T follicular helper cell (primary cell): ENCODE measurements at regions not wholly inside any gene's neighbourhood (a gene's known extent, or its start where the extent isn't known, plus 50 kb on each side); places are given as distances from the start of the nearest gene placed in this dataset.
"Not testable (repeated sequence)": the region's sequence is repeated elsewhere in the genome, so short reads cannot be mapped to it uniquely, and the experiment has no call there.

ENCODE experiments used
- DNase-seq: peaks from one replicate; pipeline ENCODE4 v3.0.0-alpha.2; 2020; ENCODE audit warnings: low read depth

GRCh38 chr5:96319981-96320739 lies 112.9 kb downstream of the PCSK1 start:
- not testable (repeated sequence) for DNase-seq

- no peak for DNase-seq
These were observed 114.4 kb downstream of the PCSK1 start for GRCh38 chr5:96318569-96319110.

DNA sequence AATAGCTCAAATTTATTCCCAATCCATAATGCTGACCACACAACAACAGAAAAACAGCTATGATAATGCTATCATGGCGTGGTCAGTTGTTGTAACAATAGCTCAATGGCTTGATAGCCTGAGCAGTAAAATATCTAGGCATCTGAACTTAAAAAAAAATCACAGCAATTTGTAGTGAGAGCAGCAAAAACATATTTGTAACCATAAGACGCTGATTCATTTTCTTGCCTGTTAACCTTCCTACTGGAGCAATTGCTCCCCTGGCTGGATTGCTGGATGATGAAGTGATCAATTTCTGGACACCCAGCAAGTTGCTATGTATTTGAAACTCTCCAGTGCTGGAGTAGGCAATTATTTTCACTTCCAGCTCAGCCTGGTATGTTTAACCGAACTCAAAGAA lies 115.1 kb downstream of the PCSK1 start:
- DNase-seq: no peak

GRCh38 chr5:96316487-96316886 lies 116.6 kb downstream of the PCSK1 start:
- no peak for DNase-seq

- no peak for DNase-seq
These were observed 117.0 kb downstream of the PCSK1 start for GRCh38 chr5:96316017-96316416.

- DNase-seq: no peak
These were observed 117.6 kb downstream of the PCSK1 start for GRCh38 chr5:96315431-96315830.

DNA sequence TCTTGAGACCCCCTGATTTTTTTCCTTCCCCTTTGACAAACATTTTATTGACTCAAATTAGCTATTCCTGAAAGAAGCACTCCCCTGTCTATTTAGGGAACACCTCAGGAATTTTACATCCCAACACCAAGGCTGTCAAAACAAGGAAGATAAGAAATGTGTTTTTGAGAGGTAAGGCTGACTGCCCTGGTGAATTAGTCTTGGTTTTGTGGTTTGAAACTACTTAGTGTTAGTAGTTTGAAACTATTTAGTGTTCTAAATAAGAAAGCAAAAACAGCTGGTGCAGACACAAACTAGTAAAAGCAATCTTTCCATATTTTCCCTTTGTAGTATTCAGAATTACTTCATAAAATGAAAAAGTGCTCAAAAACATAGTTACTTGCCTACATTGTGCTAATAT lies 120.7 kb downstream of the PCSK1 start:
- DNase-seq: no peak

- DNase-seq: not testable (repeated sequence)
These were observed 126.0 kb downstream of the PCSK1 start for GRCh38 chr5:96307047-96307446.

GRCh38 chr5:96302174-96302738 lies 130.8 kb downstream of the PCSK1 start:
- DNase-seq: no peak

DNA sequence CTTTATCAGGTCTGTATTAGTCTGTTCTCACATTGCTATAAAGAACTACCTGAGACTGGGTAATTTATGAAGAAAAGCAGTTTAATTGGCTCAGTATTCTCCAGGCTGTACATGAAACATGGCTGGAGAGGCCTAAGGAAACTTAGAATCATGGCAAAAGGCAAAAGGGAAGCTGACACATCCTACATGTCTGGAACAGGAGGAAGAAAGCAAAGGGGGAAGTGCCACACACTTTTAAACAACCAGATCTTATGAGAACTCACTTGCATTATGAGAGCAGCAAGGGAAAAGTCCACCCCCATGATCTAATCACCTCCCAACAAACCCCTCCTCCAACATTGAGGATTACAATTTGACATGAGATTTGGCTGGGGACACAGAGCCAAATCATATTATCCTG lies 132.1 kb downstream of the PCSK1 start:
- no peak for DNase-seq

DNA sequence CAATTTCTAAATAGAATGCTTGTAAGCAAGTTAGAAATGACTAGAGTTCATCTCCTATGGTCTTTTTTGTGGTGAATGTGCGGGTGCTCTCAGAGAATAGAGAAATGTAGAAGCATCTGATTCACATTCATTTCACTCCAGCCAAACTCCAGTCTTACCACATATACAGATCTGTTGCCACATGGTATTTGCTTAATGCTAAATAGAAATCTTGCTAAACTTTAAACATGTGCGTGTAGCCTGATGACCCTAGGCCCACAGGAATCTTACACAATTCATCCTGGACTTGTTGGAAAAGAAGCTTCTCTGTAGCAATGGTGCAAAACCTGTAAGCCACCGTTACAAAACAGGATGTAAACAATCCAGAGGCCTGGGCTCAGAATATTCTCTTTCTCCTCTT lies 135.2 kb downstream of the PCSK1 start:
- no peak for DNase-seq

GRCh38 chr5:96297290-96297689 lies 135.8 kb downstream of the PCSK1 start:
- DNase-seq: no peak

- DNase-seq: no peak
These were observed 138.2 kb downstream of the PCSK1 start for GRCh38 chr5:96294884-96295202.

GRCh38 chr5:96293966-96294883 lies 138.8 kb downstream of the PCSK1 start:
- DNase-seq: no peak

DNA sequence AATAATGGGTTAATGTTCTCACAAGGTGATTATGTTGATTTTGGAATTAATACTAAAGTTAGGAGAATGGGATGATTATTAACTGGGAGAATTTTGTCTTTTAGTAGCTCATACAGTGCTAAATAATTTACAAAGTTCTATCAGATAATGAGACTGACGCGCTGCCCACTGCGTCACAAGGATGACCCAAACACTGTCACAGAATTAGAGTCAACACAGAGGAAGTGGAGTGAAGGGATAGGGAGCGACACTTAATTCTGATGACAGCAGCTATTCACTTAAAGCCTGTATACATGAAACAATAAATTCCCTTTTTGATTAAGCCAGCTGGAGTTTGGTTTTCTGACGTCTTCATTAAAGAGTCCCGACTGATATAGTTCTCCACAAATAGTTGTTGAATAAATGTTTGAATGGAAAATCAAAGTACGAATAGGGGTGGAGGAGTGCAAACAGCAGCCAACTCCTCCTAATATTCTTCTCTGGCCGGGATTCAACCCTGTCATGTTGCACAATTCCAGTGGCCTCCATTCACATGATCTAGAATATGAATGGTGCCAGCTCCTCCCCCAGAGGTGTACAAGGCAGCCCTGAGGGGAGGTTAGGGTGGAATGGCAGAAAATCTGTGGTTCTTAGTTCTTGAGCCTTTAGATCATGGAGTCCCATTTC lies 140.3 kb downstream of the PCSK1 start:
- DNase-seq: no peak

GRCh38 chr5:96289287-96289686 lies 143.8 kb downstream of the PCSK1 start:
- DNase-seq: not testable (repeated sequence)

GRCh38 chr5:96288845-96289185 lies 144.2 kb downstream of the PCSK1 start:
- no peak for DNase-seq

GRCh38 chr5:96288166-96288844 lies 144.7 kb downstream of the PCSK1 start:
- no peak for DNase-seq

DNA sequence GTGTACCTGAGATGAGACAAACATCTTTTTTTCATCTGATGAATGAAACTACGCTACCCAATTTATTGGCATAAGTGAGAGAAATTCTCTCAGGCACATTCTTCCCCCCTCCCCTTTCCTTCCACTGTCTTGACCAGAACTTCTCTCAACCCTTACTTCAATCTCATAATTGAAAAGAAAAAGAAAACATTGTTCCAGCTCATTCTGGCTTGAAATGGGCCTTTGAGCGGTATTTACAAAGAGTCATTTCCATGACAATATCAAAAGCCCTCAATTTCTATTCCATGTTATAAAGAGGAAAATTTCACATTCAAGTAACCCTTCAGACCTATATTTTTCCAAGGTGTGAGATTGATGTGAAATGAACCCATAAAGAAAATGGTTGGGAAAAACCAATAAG lies 145.9 kb downstream of the PCSK1 start:
- DNase-seq: no peak

DNA sequence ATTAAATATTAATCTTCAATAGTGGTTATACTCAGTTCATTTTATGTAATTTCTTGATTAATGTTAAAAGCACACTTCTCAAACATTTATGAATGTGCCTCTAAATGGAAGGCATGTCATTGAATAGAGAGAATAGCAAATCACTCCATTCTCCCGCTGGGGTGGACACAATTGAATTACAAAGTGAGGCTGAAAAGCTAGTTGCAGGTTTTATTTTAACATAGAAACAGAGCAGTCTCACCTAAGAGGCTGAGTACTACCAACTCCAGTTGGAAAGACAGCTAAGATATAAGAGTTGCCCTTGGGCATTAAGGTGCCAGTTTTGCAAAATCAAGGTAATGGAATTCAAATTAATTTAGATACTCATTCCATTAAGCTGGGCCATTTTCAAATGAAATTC lies 147.2 kb downstream of the PCSK1 start:
- no peak for DNase-seq

DNA sequence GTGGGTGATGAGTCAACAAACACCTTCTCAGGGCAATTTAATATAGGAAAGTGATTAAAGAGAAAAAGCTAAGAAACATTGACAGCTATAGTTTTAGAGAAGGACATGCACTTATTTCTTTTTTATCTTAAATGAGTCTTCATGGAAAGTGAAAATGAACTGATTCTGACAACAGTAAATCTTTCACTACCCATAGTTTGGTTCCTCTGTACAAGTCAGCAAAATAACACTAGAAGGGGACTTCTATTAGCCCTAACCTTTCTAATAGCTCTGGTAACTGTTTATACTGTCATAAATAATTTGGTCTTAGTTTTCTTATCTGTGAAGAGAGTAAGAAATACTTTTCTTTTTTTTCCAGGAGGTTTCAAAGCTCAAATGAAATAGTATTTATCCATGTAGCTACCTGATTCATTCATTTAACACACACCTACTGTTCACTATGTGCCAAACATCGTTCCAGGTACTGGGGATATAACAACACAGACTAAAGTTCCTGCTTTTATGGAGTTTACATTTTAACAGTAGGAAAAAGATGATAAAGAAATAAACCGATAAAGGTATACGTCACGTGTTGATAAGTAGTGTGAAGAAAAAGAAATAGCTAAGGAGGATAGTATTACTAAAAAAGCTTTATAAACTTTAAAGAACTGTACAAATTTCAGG lies 148.2 kb downstream of the PCSK1 start:
- no peak for DNase-seq
